HG03066 (cell line): ENCODE measurements at regions not wholly inside any gene's neighbourhood (a gene's known extent, or its start where the extent isn't known, plus 50 kb on each side); places are given as distances from the start of the nearest gene placed in this dataset.
"Not testable (repeated sequence)": the region's sequence is repeated elsewhere in the genome, so short reads cannot be mapped to it uniquely, and the experiment has no call there.

Experiments
- ATAC-seq: cut with Tn5 transposase; IDR thresholded peaks from one replicate; pipeline ENCODE4 v1.9.1; 2021; ENCODE audit warnings: low read depth; ENCODE audit not compliant: unreplicated experiment

DNA sequence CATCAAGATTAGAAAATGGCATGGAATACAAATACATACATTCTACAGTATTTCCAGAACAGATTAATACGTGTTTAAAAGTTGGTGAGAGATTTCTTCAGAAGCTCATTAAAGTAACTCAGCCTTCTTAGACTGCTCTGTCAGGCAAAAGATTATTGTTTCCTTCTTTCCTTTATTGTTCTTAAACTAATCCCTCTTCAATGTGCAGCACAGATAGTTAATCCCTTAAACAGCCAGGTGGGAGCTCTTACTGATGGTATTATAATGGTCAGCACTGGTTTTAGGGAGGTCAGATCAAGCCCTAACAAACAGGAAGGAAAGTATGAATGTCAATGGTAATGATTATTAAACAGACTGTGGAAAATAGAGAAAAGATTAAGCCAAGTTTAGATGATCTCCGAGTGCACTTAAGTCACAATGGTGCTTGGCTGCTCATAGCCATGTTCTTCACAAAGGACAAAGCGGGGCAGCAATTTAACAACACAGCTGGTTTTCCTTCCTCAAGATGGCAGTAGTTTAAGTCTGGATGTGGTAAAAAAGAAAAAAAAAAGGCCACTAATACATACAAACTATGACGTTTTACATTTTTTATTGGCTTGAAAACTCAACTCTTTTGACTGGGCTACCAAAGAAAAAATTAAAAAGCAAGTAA is 992.6 kb downstream of the PCDH9 start:
- ATAC-seq, result no peak

DNA sequence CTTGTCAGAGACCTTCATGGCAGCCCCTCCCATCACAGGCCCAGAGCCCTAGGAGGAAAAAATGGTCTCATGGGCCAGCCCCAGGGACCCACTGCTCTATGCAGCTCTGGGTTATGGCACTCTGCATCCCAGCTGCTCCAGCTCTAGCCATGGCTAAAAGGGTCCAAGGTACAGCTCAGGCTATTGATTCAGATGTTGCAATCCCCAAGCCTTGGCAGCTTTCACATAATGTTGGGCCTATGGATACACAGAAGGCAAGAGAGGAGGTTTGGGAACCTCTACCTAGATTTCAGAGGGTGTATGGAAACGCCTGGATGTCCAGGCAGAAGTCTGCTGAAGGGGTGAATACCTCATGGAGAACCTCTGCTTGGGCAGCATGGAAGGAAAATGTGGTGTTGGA is 996.0 kb downstream of the PCDH9 start:
- no peak for ATAC-seq

DNA sequence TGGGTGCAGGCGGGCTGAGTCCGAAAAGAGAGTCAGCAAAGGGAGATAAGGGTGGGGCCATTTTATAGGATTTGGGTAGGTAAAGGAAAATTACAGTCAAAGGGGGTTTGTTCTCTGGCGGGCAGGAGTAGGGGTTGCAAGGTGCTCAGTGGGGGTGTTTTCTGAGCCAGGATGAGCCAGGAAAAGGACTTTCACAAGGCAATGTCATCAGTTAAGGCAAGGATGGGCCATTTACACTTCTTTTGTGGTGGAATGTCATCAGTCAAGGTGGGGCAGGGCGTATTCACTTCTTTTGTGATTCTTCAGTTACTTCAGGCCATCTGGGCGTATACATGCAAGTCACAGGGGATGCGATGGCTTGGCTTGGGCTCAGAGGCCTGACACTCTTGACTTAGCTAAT is 998.2 kb downstream of the PCDH9 start:
- not testable (repeated sequence) for ATAC-seq

DNA sequence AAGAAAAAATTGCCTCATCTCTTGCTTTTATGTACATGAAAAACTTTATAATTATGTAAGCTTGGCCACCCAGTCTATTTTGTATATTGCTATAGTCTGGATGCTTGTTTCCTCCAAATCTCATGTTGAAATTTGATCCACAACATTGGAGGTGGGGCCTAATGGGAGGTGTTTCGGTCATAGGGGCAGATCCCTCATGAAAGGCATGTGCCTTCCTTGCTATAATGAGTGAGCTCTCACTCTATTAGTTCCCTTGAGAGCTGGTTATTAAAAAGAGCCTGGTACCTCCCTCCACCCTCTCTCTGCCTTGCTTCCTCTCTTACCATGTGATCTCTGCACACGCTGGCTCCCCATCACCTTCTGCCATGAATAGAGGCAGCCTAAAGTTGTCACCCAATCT is 1005.1 kb downstream of the PCDH9 start:
- no peak for ATAC-seq

DNA sequence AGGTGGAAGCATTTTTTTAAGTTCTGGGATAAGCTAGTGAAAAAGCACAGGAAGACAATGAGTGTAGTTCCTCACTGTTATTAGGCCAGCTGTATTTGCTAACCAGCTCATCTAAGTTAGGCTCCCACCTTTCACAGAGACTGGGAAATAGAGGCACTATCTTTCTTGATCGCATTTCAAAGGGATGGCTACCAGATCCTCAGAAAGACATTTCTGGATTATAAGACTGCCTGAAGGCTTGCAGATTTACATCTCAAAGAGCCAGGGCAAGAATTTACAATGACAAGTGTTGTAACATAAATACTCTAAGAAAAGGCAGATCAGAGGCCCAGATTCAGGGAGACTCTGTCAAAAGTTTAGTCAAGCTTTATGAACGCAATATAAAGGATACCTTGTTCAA is 1005.5 kb downstream of the PCDH9 start:
- ATAC-seq, result no peak

DNA sequence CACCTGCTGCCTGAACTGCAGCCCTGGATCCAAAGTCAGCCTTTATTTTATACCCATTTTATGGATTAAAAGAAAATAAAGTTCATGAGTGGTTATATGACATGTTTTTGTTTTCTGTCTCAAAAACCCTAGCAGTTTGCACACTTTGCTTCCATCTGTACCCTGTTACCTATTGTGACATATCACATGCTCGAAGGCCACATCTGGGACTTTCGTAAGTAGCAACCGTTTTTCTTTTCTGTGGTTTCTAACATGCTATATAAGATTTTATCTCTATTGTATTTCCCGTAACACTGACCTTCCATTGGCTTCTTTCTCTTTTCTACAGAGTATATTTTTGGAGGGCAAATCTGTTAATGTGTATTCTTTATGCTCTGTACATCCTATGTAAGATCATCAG is 1007.2 kb downstream of the PCDH9 start:
- ATAC-seq, result no peak

DNA sequence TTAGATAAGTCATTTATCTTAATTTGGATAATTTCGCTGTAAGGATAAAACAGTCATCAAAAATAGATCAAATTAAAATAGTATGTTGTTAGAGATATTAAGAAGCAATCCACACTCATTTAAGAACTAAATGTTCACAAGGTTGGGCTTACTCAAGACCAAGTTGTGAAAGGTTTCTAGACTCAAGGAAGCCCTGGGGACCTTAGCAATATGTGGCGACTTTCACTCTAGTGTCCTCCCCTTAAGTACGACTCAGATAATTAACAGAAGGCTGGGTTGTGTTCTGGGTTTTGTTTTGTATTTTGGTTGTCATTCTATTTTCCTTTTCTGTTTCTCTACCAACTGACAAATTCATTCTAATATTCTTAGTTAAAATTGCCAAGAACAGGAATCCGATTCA is 1008.0 kb downstream of the PCDH9 start:
- no peak for ATAC-seq

DNA sequence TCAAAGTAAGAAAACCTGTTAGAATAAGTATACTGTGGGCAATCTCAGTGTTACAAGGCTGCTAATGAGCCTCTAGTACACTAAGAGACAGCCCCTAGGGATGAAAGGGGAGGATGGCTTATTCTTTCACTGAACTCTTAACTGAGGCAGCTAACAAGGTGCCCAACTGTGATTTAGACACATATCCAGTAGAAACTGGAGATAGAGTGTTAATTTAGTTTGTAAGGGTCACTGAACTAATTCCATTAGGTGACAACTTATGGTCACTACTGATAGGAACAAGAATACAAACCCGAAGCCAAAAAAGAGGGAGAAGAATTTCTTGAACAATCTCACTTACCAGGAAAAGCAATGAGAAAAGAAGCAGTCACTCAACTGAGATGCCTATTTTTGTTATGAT is 1010.6 kb downstream of the PCDH9 start:
- no peak for ATAC-seq

DNA sequence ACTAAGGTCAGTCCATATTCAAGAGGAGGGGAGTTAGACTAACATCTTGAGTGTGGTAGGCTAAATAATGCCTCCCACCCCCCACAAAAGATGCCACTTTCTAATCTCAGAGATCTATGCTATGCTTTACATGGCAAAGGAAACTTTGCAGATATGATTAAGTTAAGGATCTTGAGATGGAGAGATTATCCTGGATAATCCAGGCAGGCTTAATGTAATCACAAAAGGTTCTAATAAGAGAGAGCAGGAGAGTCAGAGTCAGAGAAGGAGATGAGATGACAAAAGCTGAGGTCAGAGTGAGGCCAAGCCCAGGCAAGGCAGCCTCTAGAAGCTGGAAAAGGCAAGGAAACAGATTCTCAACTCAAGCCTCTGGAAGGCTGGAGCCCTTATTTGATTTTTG is 1011.6 kb downstream of the PCDH9 start:
- ATAC-seq, result no peak

DNA sequence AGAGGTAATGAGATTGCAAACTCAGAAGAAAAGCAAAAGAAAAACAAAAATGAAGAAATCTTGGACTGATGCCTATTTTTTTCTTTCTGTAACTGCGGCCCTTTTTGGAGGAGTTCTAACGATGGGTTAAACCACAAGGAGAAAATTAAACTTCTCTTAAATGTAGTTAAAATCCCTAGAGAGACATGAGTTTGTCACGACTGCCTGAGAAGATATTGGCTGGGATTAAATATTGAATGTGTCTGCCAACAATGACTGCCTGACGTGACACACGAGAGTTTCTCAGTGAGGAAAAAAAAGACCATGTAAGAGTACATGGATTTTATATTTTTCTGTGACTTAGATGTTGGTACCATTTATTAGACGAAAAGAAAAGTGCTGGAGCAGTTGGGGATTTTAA is 1013.4 kb downstream of the PCDH9 start:
- ATAC-seq, result no peak

DNA sequence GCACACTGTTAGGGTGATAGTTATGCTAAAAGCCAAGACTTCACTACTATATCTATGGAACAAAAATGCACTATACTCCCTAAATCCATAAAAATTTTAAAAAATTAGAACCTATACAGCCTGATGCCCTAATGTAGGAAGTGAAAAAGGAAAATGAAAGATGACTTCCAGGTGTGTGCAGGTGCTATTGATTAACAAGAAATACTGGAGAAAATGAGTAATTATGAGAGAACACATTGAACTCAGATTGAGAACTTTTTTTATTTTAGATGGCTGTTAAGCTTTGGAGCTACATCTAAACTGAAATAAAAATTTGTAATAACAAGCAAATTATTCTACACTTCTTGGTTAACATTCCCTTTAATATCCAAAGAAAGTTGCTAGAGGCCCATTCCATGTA is 1015.7 kb downstream of the PCDH9 start:
- no peak for ATAC-seq

DNA sequence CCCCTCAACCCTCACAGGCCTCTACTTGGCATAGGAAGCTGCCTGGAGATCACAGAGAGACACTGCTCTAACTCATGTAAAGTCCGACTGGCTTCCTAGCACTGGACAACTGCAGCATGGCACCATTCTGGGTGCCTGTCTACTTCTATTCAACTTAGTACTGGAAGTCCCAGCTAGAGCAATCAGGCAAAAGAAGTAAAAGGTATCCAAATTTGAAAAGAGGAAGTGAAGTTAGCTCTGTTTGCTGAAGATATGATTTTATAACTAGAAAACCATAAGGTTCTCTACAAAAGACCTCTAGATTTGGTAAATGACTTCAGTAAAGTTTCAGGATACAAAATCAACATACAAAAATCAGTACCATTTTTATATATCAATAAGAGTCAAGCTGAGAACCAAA is 1017.6 kb downstream of the PCDH9 start:
- no peak for ATAC-seq

DNA sequence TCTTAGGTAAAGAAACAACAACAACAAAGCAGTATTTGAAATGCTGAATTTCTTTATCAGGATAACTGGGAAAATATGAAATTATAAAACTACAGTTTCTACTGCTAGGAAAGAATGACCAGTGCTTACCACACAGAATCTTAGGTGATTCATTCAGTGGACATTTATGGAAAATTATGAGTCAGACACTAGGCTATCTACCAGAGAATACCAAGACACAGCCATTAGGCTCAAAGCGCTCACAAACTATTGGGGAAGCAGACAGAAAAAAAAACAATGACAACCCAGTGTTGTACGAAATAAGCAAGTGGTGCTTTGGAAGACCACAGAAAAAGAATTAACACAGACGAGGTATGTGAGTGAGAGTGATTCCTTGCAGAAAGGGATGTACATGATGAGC is 1019.5 kb downstream of the PCDH9 start:
- ATAC-seq, result no peak

DNA sequence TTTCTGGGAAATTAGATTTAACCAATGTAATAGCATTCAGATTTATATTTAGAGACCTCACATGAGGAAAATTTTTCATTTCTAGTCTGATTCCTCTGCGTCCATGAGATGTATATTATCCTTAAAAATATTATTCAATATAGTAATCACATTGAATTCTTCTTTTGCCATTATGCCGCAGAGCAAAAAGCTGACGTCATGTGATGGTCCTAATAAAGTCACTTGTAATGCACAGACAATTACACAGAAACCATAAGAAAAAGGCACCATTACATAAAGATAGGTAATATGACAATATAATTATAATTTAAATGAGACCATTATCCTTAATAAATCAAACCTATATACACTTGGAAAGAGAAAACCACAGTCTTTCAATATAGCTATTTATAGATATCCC is 1021.5 kb downstream of the PCDH9 start:
- no peak for ATAC-seq

DNA sequence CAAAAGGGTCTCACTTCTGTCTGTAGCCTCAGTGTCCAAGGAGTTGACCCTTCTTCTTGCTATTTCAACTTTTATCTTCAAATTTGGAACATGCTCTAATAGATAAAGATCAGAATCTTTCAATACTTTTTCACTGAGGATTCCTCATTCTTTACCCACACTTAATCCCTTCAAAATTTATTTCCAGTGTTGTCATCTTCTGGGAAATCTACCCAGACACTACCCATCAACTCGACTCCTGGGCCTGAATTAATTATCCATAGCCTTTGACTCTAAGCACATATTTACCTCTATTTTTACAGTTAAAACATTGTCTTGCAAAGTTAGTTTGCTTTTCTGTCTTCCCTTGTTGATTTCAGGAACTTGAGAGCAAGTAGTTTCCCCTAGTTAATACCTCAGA is 1022.5 kb downstream of the PCDH9 start:
- no peak for ATAC-seq

DNA sequence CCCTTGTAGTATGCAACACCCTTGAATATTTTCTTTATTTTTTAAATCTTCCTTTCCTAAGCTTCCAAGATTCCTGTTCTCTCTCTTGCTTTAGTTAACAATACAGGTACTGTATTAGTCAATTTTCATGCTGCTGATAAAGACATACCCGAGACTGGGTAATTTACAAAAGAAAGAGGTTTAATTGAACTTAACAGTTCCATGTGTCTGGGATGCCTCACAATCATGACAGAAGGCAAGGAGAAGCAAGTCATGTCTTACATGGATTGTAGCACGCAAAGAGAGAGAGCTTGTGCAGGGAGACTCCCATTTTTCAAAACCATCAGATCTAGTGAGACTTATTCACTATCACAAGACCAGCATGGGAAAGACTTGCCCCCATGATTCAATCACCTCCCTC is 1024.3 kb downstream of the PCDH9 start:
- no peak for ATAC-seq

DNA sequence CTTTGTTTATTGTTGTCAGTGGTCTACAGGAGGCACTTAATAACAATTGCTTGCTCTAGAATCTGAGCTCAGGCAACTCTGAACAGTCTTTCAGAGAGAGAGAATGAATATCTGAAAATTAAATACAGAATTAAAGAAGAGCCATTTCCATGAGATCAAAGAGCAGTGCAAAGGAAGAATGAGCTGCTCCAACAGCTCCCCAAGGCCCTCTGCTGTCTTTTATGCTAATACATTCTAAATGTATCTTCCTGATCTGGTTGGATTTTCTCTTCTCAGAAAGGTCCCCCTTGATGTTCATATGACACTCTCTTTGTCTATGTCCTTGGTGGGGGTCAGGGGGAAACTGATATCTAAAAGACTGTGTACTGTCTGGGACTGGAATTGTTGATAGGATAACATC is 1029.6 kb downstream of the PCDH9 start:
- no peak for ATAC-seq

DNA sequence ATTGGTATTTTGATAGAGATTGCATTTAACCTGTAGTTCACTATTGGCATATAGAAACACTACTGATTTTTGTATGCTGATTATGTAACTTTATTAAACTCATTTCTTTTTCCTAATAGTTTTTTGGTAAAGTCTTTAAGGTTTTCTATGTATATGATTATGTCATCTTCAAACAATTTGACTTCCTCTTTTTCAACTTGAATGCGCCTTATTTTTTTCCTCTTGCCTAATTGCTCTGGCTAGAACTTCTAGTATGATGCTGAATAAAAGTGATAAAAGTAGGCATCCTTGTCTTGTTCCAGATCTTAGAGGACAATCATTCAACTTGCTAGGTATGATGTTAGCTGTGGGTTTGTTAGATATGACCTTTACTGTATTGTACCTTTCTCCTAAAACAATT is 1034.9 kb downstream of the PCDH9 start:
- no peak for ATAC-seq

DNA sequence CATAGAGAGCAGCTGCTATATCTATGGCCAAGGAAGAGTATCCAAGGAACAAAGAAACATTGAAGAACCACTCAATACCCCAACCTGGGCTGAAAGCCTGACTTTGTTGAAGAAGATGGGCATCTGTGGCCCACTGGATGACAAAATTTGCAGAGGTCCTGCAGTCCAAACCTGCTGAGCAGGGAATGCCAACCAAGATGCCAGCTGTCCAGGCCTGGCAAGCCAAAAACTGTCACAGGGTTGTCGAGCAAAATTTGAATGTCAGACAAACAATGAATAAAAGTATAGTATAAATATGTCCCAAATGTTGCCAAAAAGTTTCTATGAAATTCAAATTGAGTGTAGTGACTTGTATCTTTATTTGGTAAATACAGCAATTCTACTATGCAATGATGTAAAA is 1040.2 kb downstream of the PCDH9 start:
- ATAC-seq, result no peak

DNA sequence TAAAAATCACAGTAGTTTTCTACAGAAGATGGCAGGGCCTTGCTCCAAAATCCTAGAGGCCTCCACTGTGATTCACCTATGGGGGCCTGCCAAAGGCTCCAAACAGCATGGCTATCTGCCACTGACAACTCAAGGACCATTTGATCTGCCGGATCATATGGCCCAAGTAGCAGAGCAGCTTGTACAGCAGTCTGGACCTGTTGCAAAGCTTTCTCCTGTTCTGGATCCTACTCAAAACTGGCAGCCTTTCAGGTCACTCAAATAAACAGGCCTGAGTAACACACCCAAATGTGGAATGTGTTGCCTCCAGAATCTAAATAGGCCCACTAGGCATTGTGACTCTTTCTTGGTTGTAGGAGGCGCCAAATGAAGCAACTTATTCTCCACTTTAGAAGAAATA is 1049.3 kb downstream of the PCDH9 start:
- no peak for ATAC-seq

DNA sequence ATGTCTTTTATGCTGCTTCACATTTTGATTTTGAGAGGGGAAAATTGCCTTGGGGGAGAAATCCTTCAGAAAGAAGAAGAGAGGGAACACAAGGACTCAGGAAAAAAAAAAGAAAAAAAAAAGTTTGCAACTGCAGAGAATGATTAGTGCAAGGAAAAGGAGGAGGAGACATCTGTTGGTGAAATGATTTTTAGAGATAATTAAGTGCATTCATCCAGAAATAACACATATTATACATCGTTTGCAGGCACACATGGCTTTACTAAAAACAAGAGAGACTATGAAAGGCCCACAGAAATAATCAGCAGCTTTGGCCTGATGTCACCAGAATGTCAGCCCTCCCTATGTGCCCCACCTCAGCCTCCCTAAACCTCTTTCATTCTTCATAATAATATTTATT is 1058.2 kb downstream of the PCDH9 start:
- ATAC-seq, result no peak

DNA sequence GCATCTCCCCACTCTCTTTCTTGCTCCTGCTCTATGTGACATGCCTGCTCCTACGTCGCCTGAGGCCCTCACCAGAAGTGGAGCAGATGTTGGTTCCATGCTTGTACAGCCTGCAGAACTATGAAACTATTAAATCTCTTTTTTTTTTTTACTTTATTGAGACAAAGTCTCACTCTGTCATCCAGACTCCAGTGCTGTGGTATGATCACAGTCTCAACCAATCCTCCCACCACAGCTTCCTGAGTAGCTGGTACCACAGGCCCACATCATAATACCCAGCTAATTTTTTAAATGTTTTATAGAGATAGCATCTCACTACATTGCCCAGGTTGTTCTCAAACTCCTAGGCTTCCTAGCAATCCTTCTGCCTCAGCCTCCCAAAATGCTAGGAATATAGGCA is 1067.7 kb downstream of the PCDH9 start:
- no peak for ATAC-seq

DNA sequence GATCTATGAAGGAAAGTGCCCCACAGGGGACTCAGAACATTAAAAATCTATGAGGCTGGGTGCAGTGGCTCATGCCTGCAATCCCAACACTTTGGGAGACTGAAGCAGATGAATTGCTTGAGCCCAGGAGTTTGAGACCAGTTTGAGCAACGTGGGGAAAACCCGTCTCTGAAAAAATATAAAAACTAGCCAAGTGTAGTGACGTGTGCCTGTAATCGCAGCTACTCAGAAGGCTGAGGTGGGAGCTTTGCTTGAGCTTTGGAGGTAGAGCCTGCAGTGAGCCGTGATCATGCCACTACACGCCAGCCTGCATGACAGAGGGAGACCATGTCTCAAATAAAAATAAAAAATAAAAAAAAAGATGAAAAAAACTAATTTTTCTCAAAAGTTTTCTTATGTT is 1070.6 kb downstream of the PCDH9 start:
- no peak for ATAC-seq
